A549 (cell line): ENCODE measurements at regions not wholly inside any gene's neighbourhood (a gene's known extent, or its start where the extent isn't known, plus 50 kb on each side); places are given as distances from the start of the nearest gene placed in this dataset.

Source experiments
- ATAC-seq, 2 experiments: fragments of 200-7000 bp in 1 of 2; fragments of >200 bp in 1 of 2; cut with Nextera tagmentation in 1 of 2; cut with Tn5 transposase in 1 of 2; 3 replicates each; pipeline versions ENCODE4 v1.8.0 to v1.9.1; 2018 to 2020; ENCODE audit warnings: mild to moderate bottlenecking in 1 of 2, moderate library complexity in 1 of 2
- CTCF ChIA-PET: fragments of 300-600 bp; sonication (Branson Sonifier 250); formaldehyde crosslinking; extraction: SDS; loops from one replicate; lab custom pipeline; 2021; ENCODE audit warnings: antibody characterized with exemption, inconsistent platforms; lab: Yijun Ruan, JAX
- POLR2A ChIA-PET: fragments of 350-600 bp; formaldehyde crosslinking; extraction: SDS; loops from one replicate; lab custom pipeline; 2021; ENCODE audit warnings: antibody characterized with exemption, inconsistent platforms; lab: Yijun Ruan, JAX
- DNase-seq, 2 experiments: peaks; one replicate each; pipeline versions ENCODE4 v3.0.0 to v3.0.0-alpha.2; 2011 to 2016; ENCODE audit warnings: low read depth in 1 of 2, low spot score in 1 of 2
- FAIRE-seq: peaks from 2 replicates; lab custom pipeline; 2011; peaks lifted over from hg19 to GRCh38; lab: Jason Lieb, UNC
- H3K27ac ChIP-seq, 2 experiments: fragments of >200 bp; sonication (Bioruptor Twin); formaldehyde crosslinking; 3 replicates each; pipeline ENCODE4 v1.5.1; 2016 to 2017
- H3K4me1 ChIP-seq: fragments of >200 bp; sonication (Bioruptor Twin); formaldehyde crosslinking; 3 replicates; pipeline ENCODE4 v1.6.1; 2016
- H3K4me2 ChIP-seq: fragments of >200 bp; sonication (Bioruptor Twin); formaldehyde crosslinking; 3 replicates; pipeline ENCODE4 v1.6.1; 2016
- H3K4me3 ChIP-seq: fragments of >200 bp; sonication (Bioruptor Twin); formaldehyde crosslinking; 3 replicates; pipeline ENCODE4 v1.5.1; 2016
- H3K9me3 ChIP-seq: fragments of >200 bp; sonication (Bioruptor Twin); formaldehyde crosslinking; 3 replicates; pipeline ENCODE4 v1.6.1; 2016
- CBX2 ChIP-seq: fragments of 200-600 bp; sonication (generic); IDR thresholded peaks from 2 replicates; pipeline ENCODE4 v1.6.1; 2016; ENCODE audit warnings: low read depth, mild to moderate bottlenecking, borderline replicate concordance
- CEBPB ChIP-seq, 2 experiments: fragments of >200 bp in 1 of 2; sonication (Bioruptor Twin) in 1 of 2; formaldehyde crosslinking in 1 of 2; IDR thresholded peaks; 2 replicates each; pipeline ENCODE4 v1.6.1; 2012 to 2016
- CHD4 ChIP-seq: fragments of 200-600 bp; sonication (generic); IDR thresholded peaks from 2 replicates; pipeline ENCODE4 v1.6.1; 2016; ENCODE audit warnings: antibody characterized with exemption, mild to moderate bottlenecking, borderline replicate concordance
- EHF ChIP-seq: fragments of 250-450 bp; sonication (Bioruptor Pico); IDR thresholded peaks from 2 replicates; pipeline ENCODE4 v1.5.0; 2020; ENCODE audit warnings: mild to moderate bottlenecking
- EHMT2 ChIP-seq: fragments of 200-600 bp; sonication (generic); IDR thresholded peaks from 2 replicates; pipeline ENCODE4 v1.6.1; 2016; ENCODE audit warnings: antibody characterized with exemption, low read depth, mild to moderate bottlenecking, moderate library complexity
- FOXS1 ChIP-seq: fragments of 250-450 bp; sonication (Bioruptor Pico); IDR thresholded peaks from 2 replicates; pipeline ENCODE4 v1.5.0; 2020; ENCODE audit warnings: mild to moderate bottlenecking, moderate library complexity
- GATA3 ChIP-seq: IDR thresholded peaks from 2 replicates; pipeline ENCODE4 v1.6.1; 2012; ENCODE audit warnings: borderline replicate concordance
- HMGXB4 ChIP-seq: fragments of 250-450 bp; sonication (Bioruptor Pico); IDR thresholded peaks from 2 replicates; pipeline ENCODE4 v1.5.0; 2021; ENCODE audit warnings: mild to moderate bottlenecking, moderate library complexity, borderline replicate concordance
- HOXB13 ChIP-seq: fragments of 250-450 bp; sonication (Bioruptor Pico); IDR thresholded peaks from 2 replicates; pipeline ENCODE4 v1.5.0; 2020; ENCODE audit warnings: low read depth, mild to moderate bottlenecking, moderate library complexity
- KDM1A ChIP-seq: fragments of 200-600 bp; sonication (generic); IDR thresholded peaks from 2 replicates; pipeline ENCODE4 v1.6.1; 2016; ENCODE audit warnings: low read depth, mild to moderate bottlenecking
- KDM5A ChIP-seq: fragments of 200-600 bp; sonication (generic); IDR thresholded peaks from 2 replicates; pipeline ENCODE4 v1.6.1; 2016; ENCODE audit warnings: antibody characterized with exemption, mild to moderate bottlenecking
- MAX ChIP-seq: IDR thresholded peaks from 2 replicates; pipeline ENCODE4 v1.6.1; 2012
- MAZ ChIP-seq: fragments of 150-350 bp; IDR thresholded peaks from 2 replicates; pipeline ENCODE4 v1.6.1; 2014; ENCODE audit warnings: antibody characterized with exemption, low read depth, low read length, borderline replicate concordance
- NPAS2 ChIP-seq: fragments of 250-450 bp; sonication (Bioruptor Pico); IDR thresholded peaks from 2 replicates; pipeline ENCODE4 v1.8.0; 2022; ENCODE audit warnings: mild to moderate bottlenecking, moderate library complexity, borderline replicate concordance
- POLR2A ChIP-seq: IDR thresholded peaks from 2 replicates; pipeline ENCODE4 v1.6.1; 2012; ENCODE audit warnings: mild to moderate bottlenecking, low read length
- POLR2AphosphoS2 ChIP-seq: conservative IDR thresholded peaks from 2 replicates; pipeline ENCODE4 v1.6.1; 2012; ENCODE audit warnings: low read length, improper control_type of control experiment, inconsistent platforms
- RAD21 ChIP-seq, 2 experiments: fragments of >200 bp in 1 of 2; sonication (Bioruptor Twin) in 1 of 2; formaldehyde crosslinking in 1 of 2; IDR thresholded peaks in 1 of 2; conservative IDR thresholded peaks in 1 of 2; 2 replicates in 1 of 2; 3 replicates in 1 of 2; pipeline ENCODE4 v1.6.1; 2012 to 2018; ENCODE audit warnings: inconsistent platforms in 1 of 2
- RCOR1 ChIP-seq: fragments of 150-350 bp; IDR thresholded peaks from 2 replicates; pipeline ENCODE4 v1.6.1; 2014; ENCODE audit warnings: antibody characterized with exemption, low read length, low read depth
- REST ChIP-seq: fragments of 200-600 bp; sonication (generic); IDR thresholded peaks from 2 replicates; pipeline ENCODE4 v1.6.1; 2016; ENCODE audit warnings: antibody characterized with exemption, mild to moderate bottlenecking, moderate library complexity
- RFX5 ChIP-seq: fragments of 450-650 bp; IDR thresholded peaks from 2 replicates; pipeline ENCODE4 v1.7.1; 2014; ENCODE audit warnings: antibody characterized with exemption, mild to moderate bottlenecking, moderate library complexity
- SREBF2 ChIP-seq: fragments of 450-650 bp; IDR thresholded peaks from 2 replicates; pipeline ENCODE4 v1.6.1; 2014; ENCODE audit warnings: mild to moderate bottlenecking, moderate library complexity
- WGBS: methylation state at CpG from one replicate; pipeline ENCODE4 v1.1.6; 2017; ENCODE audit errors: missing lambda C conversion rate; 5-methylcytosine and 5-hydroxymethylcytosine counted together

- Histone ChIP-seq H3K4me1 (no peaks in the 10 kb centered on the region), H3K4me3 (no peak overlapping the region), H3K9me3 (no peaks in the 10 kb centered on the region), H3K27ac (no peak overlapping the region), H3K4me2 (no peak overlapping the region)
- 83% methylated on average over 1 of the region's 1 CpG for WGBS
- FAIRE-seq = no peak
- DNase-seq = no peak
- ATAC-seq = no peak
- TF ChIP-seq RAD21 (conservative IDR thresholded peaks at IDR 0.05 in 1 of 2, IDR thresholded peaks at IDR 0.05 in 1 of 2) (no peak), SREBF2 (no peak), CHD4 (no peak), HMGXB4 (no peak), RFX5 (no peak)
- POLR2A ChIA-PET = no interaction called here
- CTCF ChIA-PET = interaction anchor here (0.6 kb wide), 1 partner anchor 1408 kb away, joined by 3 read pairs; no protein-coding TSS in a partner anchor
Measured at GRCh38 chr6:88532241-88532860, 366.2 kb upstream of the CNR1 start.

DNA sequence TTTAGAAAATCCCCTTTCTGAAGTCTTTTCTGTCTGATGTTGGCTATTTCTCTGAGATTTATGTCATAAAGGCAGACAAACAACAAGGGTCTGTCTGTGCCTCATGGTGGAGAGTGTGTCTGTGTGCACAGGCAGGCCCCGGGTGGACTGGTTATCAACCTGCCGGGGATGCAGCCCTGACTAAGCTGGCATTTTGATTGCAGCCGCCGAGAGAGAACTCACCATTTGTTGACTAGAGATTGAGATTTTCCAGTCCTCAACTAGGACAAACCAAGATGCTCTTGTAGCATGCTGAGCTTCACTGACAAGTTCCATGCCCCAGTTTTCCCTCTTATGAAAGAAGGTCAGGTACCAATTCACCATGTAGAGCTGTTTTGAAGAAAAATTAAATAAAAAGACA, 363.6 kb upstream of the CNR1 start:
- ATAC-seq (no peak), DNase-seq (no peak), FAIRE-seq (no peak)
- Histone ChIP-seq H3K4me2 (no peak overlapping the region), H3K9me3 (no peaks in the 10 kb centered on the region), H3K27ac (no peak overlapping the region)
- 66% methylated on average over 4 of the region's 4 CpGs for WGBS
- CTCF ChIA-PET = no interaction called here
- no peak for TF ChIP-seq REST
- no peak for TF ChIP-seq GATA3
- no peak for TF ChIP-seq EHF (CRISPR knock-in tag)
- no peak for TF ChIP-seq CBX2
- TF ChIP-seq POLR2A = no peak
- no peak for TF ChIP-seq CEBPB (IDR thresholded peaks at IDR 0.05)
- no peak for TF ChIP-seq FOXS1 (CRISPR knock-in tag)
- no peak for TF ChIP-seq KDM1A
- TF ChIP-seq KDM5A = no peak
- no peak for TF ChIP-seq NPAS2 (CRISPR knock-in tag)
- TF ChIP-seq, all 56 proteins: peak for 0
- POLR2A ChIA-PET = no interaction called here
- Histone ChIP-seq H3K4me3 (no peak overlapping the region), H3K4me1 (no peaks in the 10 kb centered on the region)

- no peak for FAIRE-seq
- ChIA-PET CTCF (no interaction called here), POLR2A (no interaction called here)
- no peaks in the 10 kb centered on the region for H3K4me1 ChIP-seq
- H3K4me3 ChIP-seq = no peak overlapping the region
- WGBS = 32% methylated on average over 7 of the region's 7 CpGs
- no peak for DNase-seq
- ATAC-seq = no peak
- H3K9me3 ChIP-seq = no peaks in the 10 kb centered on the region
- TF ChIP-seq REST (no peak), MAX (no peak), POLR2AphosphoS2 (no peak), EHMT2 (no peak), RCOR1 (no peak), SREBF2 (no peak), MAZ (no peak), HOXB13 (CRISPR knock-in tag) (no peak)
- no peak overlapping the region for H3K4me2 ChIP-seq
- no peak overlapping the region for H3K27ac ChIP-seq
Measured at GRCh38 chr6:88520445-88520844, 354.3 kb upstream of the CNR1 start.
